ENCODE measurements at regions not wholly inside any gene's neighbourhood (a gene's known extent, or its start where the extent isn't known, plus 50 kb on each side); places are given as distances from the start of the nearest gene placed in this dataset.
"Not testable (repeated sequence)": the region's sequence is repeated elsewhere in the genome, so short reads cannot be mapped to it uniquely, and the experiment has no call there.

DNA sequence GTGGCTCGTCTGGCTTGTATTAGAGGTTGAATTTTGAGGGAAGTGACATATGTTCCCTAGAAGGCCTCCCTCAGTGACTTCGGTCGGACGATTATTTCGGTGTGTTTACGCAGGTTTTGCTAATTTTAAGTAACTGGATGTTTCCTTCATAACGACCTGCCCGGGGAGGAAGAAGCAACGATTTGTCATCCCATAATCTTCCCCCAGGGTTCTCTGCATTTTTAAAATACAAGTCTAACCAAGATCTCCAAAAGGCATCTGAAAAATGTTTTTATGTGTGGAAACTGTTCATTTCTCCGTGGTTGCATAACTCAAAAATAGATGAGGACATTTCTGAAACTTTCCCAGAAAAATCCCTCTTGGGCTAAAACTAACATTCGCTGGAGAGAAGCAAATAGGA lies 195.4 kb downstream of the SHOX start:
- H3K4me1 ChIP-seq (ENCODE audit: insufficient read depth): no peaks in the 10 kb centered on the region
- WGBS: 36% methylated on average over 11 of the region's 11 CpGs
- no peak for DNase-seq (ENCODE audit: extremely low spot score)
- no peak overlapping the region for H3K4me3 ChIP-seq (ENCODE audit: low read depth, low read length)
- no peak overlapping the region for H3K27ac ChIP-seq (ENCODE audit: low read depth)
- no peaks in the 10 kb centered on the region for H3K36me3 ChIP-seq (ENCODE audit: insufficient read depth)

DNA sequence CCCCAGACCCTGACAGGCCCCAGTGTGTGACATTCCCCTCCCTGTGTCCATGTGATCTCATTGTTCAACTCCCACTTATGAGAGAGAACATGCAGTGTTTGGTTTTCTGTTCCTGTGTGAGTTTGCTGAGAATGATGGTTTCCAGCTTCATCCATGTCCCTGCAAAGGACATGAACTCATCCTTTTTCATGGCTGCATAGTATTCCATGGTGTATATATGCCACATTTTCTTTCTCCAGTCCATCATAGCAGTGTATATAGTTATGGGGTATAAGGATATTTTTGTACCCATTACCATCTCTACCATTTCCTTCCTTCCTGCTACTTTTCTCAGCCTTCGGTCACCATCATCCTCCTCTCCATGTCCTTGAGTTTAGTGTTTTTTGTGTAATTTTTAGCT lies 192.5 kb downstream of the SHOX start:
- not testable (repeated sequence) for DNase-seq (ENCODE audit: extremely low spot score); H3K27ac ChIP-seq (ENCODE audit: low read depth); H3K36me3 ChIP-seq (ENCODE audit: insufficient read depth); H3K4me1 ChIP-seq (ENCODE audit: insufficient read depth); H3K4me3 ChIP-seq (ENCODE audit: low read depth, low read length)
- WGBS: 96% methylated on average over 1 of the region's 1 CpG

DNA sequence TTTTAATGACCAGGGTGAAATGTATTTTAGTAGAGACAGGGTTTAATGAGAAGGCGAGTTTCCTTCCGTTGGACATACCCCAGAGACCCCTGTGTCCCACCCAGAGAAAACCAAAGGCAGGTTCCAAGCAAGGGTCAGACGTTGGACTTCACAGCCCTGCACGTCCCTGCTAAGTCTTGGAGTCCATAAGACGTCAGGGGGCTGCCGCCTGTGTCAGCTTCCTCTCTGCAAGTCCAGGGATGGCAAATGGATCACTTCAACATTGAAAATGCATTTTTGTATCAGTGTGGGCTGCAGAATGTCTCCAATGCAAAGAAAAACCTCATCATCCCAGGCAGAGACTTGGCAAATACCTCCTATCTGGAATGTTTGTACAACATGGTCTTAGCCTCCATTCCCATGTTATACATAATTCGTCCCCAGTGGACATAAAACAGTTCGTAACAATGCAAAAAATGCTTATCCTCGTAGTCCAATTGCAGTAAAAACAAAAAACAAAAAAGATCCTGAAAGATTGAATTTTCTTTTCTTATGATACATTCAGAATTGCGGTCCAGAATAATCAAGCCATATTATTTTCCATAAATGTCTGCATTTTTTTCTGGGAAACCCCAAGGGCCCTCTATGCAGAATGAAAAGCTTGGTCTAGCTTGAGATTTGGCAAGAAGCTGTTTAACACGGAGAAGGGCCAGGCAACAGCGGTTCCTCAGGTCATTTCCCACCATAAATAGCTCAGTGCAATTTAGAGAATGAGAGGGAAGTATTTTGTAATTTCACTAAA lies 190.9 kb downstream of the SHOX start:
- Histone ChIP-seq H3K4me3 (ENCODE audit: low read depth, low read length) (no peak overlapping the region), H3K4me1 (ENCODE audit: insufficient read depth) (no peaks in the 10 kb centered on the region), H3K36me3 (ENCODE audit: insufficient read depth) (no peaks in the 10 kb centered on the region), H3K27ac (ENCODE audit: low read depth) (no peak overlapping the region)
- WGBS: 66% methylated on average over 12 of the region's 12 CpGs
- DNase-seq (ENCODE audit: extremely low spot score): no peak

DNA sequence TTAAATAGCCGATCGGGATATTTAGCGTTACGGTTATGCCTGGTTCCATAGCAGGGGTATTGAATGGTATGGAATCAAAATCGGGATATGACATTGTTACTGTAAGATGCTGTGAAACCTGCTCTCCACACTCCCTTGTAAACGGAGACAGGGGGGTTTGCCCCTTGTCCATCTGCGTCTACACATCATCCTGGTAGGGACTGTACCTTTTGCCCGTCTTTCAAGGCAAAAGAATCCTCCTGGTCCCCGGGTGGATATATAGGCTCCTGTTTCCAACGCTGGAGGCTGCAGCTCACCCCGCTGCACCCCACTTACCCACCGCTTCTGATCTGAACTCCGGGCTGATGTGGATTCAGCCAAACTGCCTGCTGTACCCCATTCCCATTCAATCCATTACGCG lies 189.1 kb downstream of the SHOX start:
- Histone ChIP-seq H3K4me1 (ENCODE audit: insufficient read depth) (no peaks in the 10 kb centered on the region), H3K27ac (ENCODE audit: low read depth) (no peak overlapping the region), H3K36me3 (ENCODE audit: insufficient read depth) (no peaks in the 10 kb centered on the region), H3K4me3 (ENCODE audit: low read depth, low read length) (no peak overlapping the region)
- DNase-seq (ENCODE audit: extremely low spot score): no peak
- WGBS: 91% methylated on average over 15 of the region's 15 CpGs

DNA sequence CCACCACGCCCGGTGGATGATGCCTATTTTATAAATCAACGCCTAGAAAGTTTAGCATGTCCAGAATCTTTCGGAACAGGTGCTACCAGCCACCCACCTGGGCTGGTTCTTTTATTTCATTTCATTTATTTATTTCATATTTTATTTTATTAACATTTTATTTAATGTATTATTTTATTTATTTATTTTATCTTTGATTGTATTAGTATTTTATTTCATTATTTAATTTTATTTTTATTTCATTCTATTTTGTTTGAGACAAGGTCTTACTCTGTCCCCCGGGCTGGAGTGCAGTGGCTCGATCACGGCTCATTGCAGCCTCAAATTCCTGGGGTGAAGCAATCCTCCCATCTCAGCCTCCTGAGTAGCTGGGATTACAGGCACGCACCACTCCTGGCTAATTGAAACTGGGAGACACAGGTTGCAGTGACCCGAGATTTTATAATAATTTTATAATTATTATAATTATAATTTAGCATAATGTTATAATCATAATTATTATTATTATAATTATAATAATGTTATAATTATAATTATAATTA lies 187.2 kb downstream of the SHOX start:
- Histone ChIP-seq H3K36me3 (ENCODE audit: insufficient read depth) (no peaks in the 10 kb centered on the region), H3K4me1 (ENCODE audit: insufficient read depth) (no peaks in the 10 kb centered on the region), H3K27ac (ENCODE audit: low read depth) (no peak overlapping the region), H3K4me3 (ENCODE audit: low read depth, low read length) (no peak overlapping the region)
- 94% methylated on average over 9 of the region's 9 CpGs for WGBS
- no peak for DNase-seq (ENCODE audit: extremely low spot score)

DNA sequence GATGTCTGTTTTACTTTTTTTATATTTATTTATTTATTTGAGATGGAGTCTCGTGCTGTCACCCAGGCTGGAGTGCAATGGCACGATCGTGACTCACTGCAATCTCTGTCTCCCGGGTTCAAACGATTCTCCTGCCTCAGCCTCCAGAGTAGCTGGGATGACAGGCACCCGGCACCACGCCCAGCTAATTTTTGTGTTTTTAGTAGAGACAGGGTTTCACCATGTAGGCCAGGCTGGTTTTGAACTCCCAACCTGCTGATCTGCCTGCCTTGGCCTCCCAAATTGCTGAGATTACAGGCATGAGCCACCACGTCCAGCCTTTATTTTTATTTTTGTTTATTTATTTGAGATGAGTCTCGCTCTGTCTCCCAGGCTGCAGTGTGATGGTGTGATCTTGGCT lies 186.6 kb downstream of the SHOX start:
- not testable (repeated sequence) for DNase-seq (ENCODE audit: extremely low spot score); H3K27ac ChIP-seq (ENCODE audit: low read depth); H3K36me3 ChIP-seq (ENCODE audit: insufficient read depth); H3K4me3 ChIP-seq (ENCODE audit: low read depth, low read length); H3K4me1 ChIP-seq (ENCODE audit: insufficient read depth)
- 92% methylated on average over 9 of the region's 9 CpGs for WGBS

DNA sequence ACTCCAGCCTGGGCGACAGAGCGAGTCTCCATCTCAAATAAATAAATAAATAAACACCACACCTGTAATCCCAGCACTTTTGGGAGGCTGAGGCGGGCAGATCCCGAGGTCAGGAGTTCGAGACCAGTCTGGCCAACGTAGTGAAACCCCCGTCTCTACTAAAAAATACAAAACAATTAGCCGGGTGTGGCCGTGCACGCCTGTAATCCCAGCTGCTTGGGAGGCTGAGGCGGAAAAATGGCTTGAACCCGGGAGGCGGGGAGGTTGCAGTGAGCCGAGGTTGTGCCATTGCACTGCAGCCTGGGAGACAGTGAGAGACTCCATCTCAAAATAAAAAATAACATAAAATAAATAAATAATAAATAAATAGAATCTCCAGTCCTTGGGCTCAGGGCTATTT lies 185.8 kb downstream of the SHOX start:
- no peaks in the 10 kb centered on the region for H3K36me3 ChIP-seq (ENCODE audit: insufficient read depth)
- H3K4me1 ChIP-seq (ENCODE audit: insufficient read depth): no peaks in the 10 kb centered on the region
- no peak overlapping the region for H3K4me3 ChIP-seq (ENCODE audit: low read depth, low read length)
- 94% methylated on average over 14 of the region's 14 CpGs for WGBS
- H3K27ac ChIP-seq (ENCODE audit: low read depth): no peak overlapping the region
- no peak for DNase-seq (ENCODE audit: extremely low spot score)

DNA sequence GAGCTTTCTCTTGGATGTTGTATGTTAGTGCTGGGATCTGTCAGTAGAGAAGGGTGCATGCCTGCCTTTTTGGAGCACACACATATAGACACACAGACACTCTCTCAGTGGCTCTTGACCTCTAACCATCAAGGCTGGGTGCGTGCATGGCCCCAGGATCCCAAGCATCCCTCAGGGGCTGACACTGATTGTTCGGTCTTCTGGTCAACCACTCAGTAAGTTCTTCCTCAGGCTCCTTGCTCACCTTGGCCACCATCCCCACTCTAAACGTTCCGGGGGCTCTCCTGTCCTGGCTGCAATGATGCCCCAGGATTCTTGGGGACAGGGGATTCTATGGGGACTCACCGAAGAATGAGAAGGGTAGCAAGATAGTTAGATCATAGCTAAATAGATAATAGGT lies 179.6 kb downstream of the SHOX start:
- no peak overlapping the region for H3K27ac ChIP-seq (ENCODE audit: low read depth)
- no peaks in the 10 kb centered on the region for H3K4me1 ChIP-seq (ENCODE audit: insufficient read depth)
- no peak for DNase-seq (ENCODE audit: extremely low spot score)
- no peak overlapping the region for H3K4me3 ChIP-seq (ENCODE audit: low read depth, low read length)
- H3K36me3 ChIP-seq (ENCODE audit: insufficient read depth): no peaks in the 10 kb centered on the region
- 89% methylated on average over 5 of the region's 5 CpGs for WGBS

DNA sequence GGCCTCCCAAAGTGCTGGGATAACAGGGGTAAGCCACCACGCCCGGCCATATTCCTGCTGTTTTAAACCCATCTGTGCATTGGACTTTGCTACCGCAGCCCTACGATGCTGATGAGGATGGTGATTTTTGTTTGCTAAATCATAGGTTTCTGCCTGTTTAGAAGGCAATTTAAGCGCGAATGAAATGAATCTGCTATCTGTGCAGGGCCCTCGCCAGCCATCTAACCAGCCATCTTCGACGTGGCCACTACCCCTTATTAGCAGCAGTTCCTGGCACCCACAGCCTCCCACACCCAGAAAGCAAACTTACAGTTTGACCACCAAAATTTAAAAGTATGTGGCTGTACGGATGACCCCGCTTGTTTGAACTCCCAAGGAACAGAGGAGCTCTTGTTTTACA lies 178.5 kb downstream of the SHOX start:
- Histone ChIP-seq H3K36me3 (ENCODE audit: insufficient read depth) (no peaks in the 10 kb centered on the region), H3K4me1 (ENCODE audit: insufficient read depth) (no peaks in the 10 kb centered on the region), H3K4me3 (ENCODE audit: low read depth, low read length) (no peak overlapping the region), H3K27ac (ENCODE audit: low read depth) (no peak overlapping the region)
- 91% methylated on average over 11 of the region's 11 CpGs for WGBS
- DNase-seq (ENCODE audit: extremely low spot score): no peak

DNA sequence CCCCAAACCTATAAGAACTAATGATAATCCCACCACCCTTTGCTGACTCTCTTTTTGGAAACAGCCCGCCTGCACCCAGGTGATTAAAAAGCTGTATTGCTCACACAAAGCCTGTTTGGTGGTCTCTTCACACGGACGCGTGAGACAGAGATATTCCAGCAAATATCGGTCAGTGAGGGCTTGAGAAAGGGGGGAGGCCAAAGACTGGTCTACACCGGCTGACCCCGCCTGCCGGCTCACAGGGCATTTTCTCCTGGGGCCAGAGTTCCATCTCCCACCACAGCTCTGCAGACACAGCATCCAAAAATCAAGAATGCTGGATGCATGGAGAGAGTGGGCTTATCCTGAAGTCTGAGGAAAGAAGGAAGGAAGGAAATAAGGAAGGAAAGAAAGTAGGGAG lies 176.0 kb downstream of the SHOX start:
- H3K36me3 ChIP-seq (ENCODE audit: insufficient read depth): no peaks in the 10 kb centered on the region
- no peaks in the 10 kb centered on the region for H3K4me1 ChIP-seq (ENCODE audit: insufficient read depth)
- no peak overlapping the region for H3K4me3 ChIP-seq (ENCODE audit: low read depth, low read length)
- WGBS: 92% methylated on average over 8 of the region's 8 CpGs
- no peak overlapping the region for H3K27ac ChIP-seq (ENCODE audit: low read depth)
- DNase-seq (ENCODE audit: extremely low spot score): no peak

DNA sequence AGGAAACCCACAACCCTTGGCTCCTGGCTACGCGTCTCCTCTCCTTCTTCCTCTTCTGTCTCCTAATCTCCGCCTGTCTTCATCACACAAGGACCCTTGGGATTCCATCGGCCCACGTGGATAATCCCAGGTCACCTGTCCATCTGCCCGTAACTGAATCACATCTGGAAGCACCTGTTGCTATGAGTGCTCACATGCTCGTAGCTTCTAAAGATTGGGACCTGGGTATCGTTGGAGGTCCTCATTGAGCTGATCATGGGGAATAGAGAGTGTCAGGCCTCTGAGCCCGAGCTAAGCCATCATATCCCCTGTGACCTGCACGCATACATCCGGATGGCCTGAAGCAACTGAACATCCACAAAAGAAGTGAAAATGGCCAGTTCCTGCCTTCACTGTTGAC lies 175.4 kb downstream of the SHOX start:
- DNase-seq (ENCODE audit: extremely low spot score): no peak
- Histone ChIP-seq H3K4me1 (ENCODE audit: insufficient read depth) (no peaks in the 10 kb centered on the region), H3K36me3 (ENCODE audit: insufficient read depth) (no peaks in the 10 kb centered on the region), H3K27ac (ENCODE audit: low read depth) (no peak overlapping the region), H3K4me3 (ENCODE audit: low read depth, low read length) (no peak overlapping the region)
- 81% methylated on average over 11 of the region's 11 CpGs for WGBS

DNA sequence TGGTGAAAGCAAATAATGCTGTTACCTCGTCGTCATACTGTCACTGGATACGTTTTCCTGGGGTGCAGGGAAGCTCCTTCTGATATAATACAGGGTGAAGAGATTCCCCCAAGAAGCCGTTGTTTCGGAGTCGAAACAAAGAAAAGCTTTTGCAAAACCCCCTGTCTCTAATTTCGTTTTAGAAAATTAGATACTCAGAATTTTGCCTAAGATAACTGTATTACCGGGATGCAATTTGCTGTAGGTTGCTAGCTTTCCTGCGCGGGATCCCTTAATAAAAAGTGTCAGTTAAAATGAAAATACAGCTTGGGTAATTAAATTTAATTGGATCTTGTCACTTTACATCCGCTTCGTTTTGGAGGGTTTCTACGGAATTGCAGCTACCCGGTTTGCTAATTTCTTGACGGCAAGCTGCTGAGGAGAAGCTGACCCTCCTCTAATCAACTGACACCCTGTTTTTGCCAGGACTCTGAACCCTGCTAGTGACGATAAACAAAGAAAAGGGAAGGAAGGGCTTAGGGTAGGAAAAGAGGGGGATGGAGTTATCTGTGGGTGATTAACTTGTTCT lies 174.6 kb downstream of the SHOX start:
- H3K4me1 ChIP-seq (ENCODE audit: insufficient read depth): no peaks in the 10 kb centered on the region
- no peak overlapping the region for H3K27ac ChIP-seq (ENCODE audit: low read depth)
- WGBS: 20% methylated on average over 16 of the region's 16 CpGs
- H3K4me3 ChIP-seq (ENCODE audit: low read depth, low read length): no peak overlapping the region
- no peaks in the 10 kb centered on the region for H3K36me3 ChIP-seq (ENCODE audit: insufficient read depth)
- no peak for DNase-seq (ENCODE audit: extremely low spot score)

DNA sequence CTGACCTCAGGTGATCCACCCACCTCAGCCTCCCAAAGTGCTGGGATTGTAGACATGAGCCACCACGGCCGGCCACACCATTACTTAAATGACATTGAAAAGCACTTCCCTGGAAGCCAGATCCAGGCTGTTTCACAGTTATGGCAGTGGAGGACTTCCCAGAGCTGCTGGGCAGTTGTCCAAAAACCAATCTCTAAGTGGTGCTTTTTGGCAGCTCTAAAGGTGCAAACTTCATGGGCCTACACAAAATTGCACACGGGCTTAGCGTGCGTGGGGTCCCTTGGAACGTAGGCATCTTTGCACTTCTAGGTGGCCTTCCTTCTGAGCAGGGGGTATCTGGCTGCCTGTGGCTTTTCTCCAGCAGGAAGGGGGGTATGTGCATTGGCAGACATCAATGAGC lies 172.3 kb downstream of the SHOX start:
- Histone ChIP-seq H3K36me3 (ENCODE audit: insufficient read depth) (no peaks in the 10 kb centered on the region), H3K27ac (ENCODE audit: low read depth) (no peak overlapping the region), H3K4me3 (ENCODE audit: low read depth, low read length) (no peak overlapping the region), H3K4me1 (ENCODE audit: insufficient read depth) (no peaks in the 10 kb centered on the region)
- WGBS: 73% methylated on average over 6 of the region's 6 CpGs
- no peak for DNase-seq (ENCODE audit: extremely low spot score)

DNA sequence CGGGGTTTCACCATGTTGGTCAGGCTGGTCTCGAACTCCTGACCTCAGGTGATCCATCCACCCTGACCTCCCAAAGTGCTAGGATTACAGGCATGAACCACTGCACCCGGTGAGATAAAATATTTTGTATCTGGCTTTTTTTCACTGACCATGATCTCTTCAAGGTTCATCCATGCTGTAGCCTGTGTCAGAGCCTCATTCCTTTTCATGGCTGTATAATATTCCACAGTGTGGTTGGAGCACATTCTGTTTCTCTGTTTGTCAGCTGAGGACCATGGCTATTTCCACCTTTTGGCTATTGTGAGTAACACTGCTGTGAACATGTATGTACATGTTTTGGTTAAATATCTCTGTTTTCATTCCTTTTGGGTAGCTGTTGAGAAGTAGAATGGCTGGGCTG lies 169.2 kb downstream of the SHOX start:
- Histone ChIP-seq H3K27ac (ENCODE audit: low read depth) (no peak overlapping the region), H3K4me3 (ENCODE audit: low read depth, low read length) (no peak overlapping the region), H3K4me1 (ENCODE audit: insufficient read depth) (no peaks in the 10 kb centered on the region), H3K36me3 (ENCODE audit: insufficient read depth) (no peaks in the 10 kb centered on the region)
- WGBS: 95% methylated on average over 3 of the region's 3 CpGs
- no peak for DNase-seq (ENCODE audit: extremely low spot score)

All from urinary bladder (tissue), 3 donors.